NCI-H2196 treated with DMSO at 0.1 percent for 48 hours (cell line): ENCODE measurements at regions not wholly inside any gene's neighbourhood (a gene's known extent, or its start where the extent isn't known, plus 50 kb on each side); places are given as distances from the start of the nearest gene placed in this dataset.

Experiments
- DNase-seq: peaks from one replicate; lab custom pipeline; 2025; ENCODE audit not compliant: unreplicated experiment; lab: John Stamatoyannopoulos, UW

DNA sequence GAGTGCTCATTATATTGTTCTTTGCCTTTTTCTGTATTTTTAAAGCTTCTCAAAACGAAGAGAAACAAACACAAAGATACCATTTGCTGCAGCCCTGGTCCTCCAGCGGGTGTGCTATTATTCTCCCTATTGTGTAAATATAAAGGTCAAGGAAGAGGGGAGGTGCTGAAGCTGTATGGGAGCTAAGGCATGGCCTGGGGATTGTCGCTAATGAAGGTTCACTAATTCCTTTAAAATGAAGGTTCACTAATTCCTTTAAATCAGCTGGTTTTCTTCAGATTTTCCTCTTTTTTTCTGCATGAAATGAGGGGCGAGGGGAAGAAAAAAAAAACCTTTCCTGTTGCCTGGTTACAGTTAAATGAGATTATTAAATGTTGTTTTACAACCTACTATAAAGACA, 74.5 kb upstream of the MAP1B start:
- DNase-seq, result no peak

- DNase-seq, result no peak
Observed at GRCh38 chr5:72034770-72035169, 72.5 kb upstream of the MAP1B start.

DNA sequence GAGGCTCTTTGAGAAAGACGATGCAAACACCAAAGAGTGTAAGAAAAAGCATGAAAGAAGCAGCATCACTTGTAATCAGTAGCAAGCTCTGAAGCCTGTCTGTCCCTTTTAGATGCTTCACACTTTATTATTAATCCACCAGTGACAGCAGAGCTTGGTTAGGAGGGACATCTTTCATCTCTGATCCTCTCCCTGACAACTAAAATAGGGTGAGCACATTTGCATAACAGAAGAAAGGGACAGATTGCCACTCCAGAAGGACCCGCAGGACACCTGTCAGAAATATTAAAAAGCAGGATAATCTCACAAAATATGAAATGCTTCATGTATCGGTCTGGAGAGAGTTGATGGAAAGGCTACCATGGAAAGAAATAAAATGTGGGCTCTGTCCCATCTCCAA, 71.4 kb upstream of the MAP1B start:
- no peak for DNase-seq

GRCh38 chr5:72036951-72037350, 70.3 kb upstream of the MAP1B start:
- DNase-seq, result no peak

GRCh38 chr5:72040513-72040912, 66.8 kb upstream of the MAP1B start:
- no peak for DNase-seq

DNA sequence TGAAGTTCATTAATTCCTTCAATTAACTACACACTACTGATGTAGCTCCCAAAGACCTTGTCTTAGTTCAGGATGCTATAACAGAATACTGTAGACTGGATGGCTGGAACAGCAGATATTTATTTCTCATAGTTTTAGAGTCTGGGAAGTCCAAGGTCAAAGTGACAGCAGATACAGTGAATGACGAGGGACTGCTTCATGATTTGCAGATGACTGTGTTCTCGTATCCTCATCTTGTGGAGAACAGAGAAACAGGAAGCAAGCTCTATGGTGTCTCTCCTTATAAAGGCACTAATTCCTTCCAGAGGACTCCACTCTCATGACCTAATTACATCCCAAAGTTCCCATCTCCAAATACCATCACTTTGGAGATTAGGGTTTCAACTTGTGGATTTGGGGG, 65.6 kb upstream of the MAP1B start:
- DNase-seq, result no peak

DNA sequence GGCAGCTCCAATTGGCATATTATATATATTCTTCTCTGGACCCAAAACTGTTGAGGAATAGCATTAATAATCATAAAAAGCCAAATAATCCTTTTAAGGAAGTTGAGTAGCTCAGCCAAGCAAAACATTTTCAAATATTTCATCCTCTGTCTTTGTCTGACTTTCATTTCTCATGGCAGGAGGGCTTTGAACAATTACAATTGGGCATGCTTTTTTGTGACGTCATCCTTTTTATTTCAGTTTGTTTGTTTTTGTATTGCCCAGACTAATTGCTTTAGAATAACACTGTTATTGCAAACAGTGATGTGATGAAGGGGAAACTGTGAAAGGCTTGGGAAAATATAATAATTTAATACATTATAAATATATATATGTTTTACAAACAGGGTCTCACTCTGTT, 65.2 kb upstream of the MAP1B start:
- DNase-seq, result no peak

DNA sequence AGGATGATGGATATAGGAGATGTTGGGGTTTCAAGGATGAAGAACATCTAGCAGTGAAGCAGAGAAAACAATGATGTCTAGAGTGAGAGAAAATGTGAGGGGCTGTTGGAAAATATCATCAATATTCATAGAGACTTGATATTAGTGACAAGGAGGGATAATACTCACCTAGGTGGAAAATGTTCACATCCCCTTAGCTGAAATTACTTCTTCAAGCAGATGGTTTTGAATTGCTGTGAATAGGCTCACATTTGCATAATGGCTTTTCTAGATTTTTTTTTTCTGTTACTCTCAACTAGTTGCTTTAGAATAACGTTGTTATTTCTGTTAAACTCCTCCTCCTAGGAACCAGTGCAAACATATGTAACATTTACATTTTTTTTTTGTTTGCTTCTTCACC, 61.6 kb upstream of the MAP1B start:
- DNase-seq, result no peak

DNA sequence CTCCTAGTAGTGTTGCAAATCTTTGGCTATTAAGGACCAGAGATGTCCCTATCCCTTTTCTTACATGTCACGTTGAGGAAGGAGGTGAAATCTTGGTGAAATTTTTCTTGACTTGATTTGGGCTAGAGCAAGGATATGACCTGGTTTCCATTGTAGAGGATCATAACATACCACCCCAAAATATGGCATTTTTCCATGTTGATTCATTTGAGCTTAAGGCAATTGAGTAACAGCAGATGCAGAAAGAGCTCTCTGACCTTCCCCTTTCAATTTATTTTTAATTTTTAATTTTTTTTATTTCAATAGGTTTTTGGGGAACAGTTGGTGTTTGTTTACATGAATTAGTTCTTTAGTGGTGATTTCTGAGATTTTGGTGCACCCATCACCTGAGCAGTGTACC, 61.2 kb upstream of the MAP1B start:
- DNase-seq, result no peak

- no peak for DNase-seq
Observed at GRCh38 chr5:72055636-72056035, 51.6 kb upstream of the MAP1B start.
